Endodermal cell (in vitro differentiated cells): ENCODE measurements at regions not wholly inside any gene's neighbourhood (a gene's known extent, or its start where the extent isn't known, plus 50 kb on each side); places are given as distances from the start of the nearest gene placed in this dataset.

Source experiments
- DNase-seq: peaks from one replicate; pipeline ENCODE4 v3.0.0-alpha.2; 2017
- H3K27ac ChIP-seq: 2 replicates; pipeline ENCODE4 v1.5.1; 2013; ENCODE audit warnings: mild to moderate bottlenecking, low read depth, low read length, moderate library complexity
- H3K27me3 ChIP-seq: 2 replicates; pipeline ENCODE4 v1.6.1; 2013; ENCODE audit warnings: mild to moderate bottlenecking, low read length, moderate library complexity; ENCODE audit not compliant: insufficient read depth, control insufficient read depth, poor library complexity, severe bottlenecking
- H3K36me3 ChIP-seq: 2 replicates; pipeline ENCODE4 v1.7.0; 2013; ENCODE audit warnings: mild to moderate bottlenecking, low read length, moderate library complexity; ENCODE audit not compliant: control insufficient read depth, insufficient read depth
- H3K4me1 ChIP-seq: one replicate; pipeline ENCODE4 v1.7.0; 2013; ENCODE audit warnings: low read length; ENCODE audit not compliant: control insufficient read depth, insufficient read depth
- H3K4me3 ChIP-seq: 2 replicates; pipeline ENCODE4 v1.5.1; 2013; ENCODE audit warnings: mild to moderate bottlenecking, low read length, moderate library complexity
- H3K9ac ChIP-seq: 2 replicates; pipeline ENCODE4 v1.6.1; 2013; ENCODE audit warnings: mild to moderate bottlenecking, low read length, moderate library complexity; ENCODE audit not compliant: poor library complexity, severe bottlenecking; ENCODE audit errors: extremely low read depth
- H3K9me3 ChIP-seq: 2 replicates; pipeline ENCODE4 v1.6.1; 2013; ENCODE audit warnings: mild to moderate bottlenecking, low read length, moderate library complexity; ENCODE audit not compliant: control insufficient read depth
- H3K27ac Mint-ChIP-seq: 2 replicates; pipeline ENCODE4 v1.8.0; 2020; ENCODE audit warnings: mixed read lengths
- H3K27me3 Mint-ChIP-seq: 2 replicates; pipeline ENCODE4 v1.8.0; 2021; ENCODE audit warnings: mild to moderate bottlenecking, mixed read lengths; ENCODE audit not compliant: insufficient read depth
- H3K36me3 Mint-ChIP-seq: 2 replicates; pipeline ENCODE4 v1.8.0; 2020; ENCODE audit warnings: low read depth, mixed read lengths
- H3K4me1 Mint-ChIP-seq: 2 replicates; pipeline ENCODE4 v1.8.0; 2020; ENCODE audit warnings: mixed read lengths
- H3K4me3 Mint-ChIP-seq: 2 replicates; pipeline ENCODE4 v1.8.0; 2020; ENCODE audit warnings: mild to moderate bottlenecking, moderate library complexity, mixed read lengths
- H3K9me3 Mint-ChIP-seq: 2 replicates; pipeline ENCODE4 v1.8.0; 2020; ENCODE audit warnings: mild to moderate bottlenecking, mixed read lengths
- CTCF ChIP-seq: fragments of 200-600 bp; sonication (generic); conservative IDR thresholded peaks from 2 replicates; pipeline ENCODE4 v1.5.0; 2021; ENCODE audit warnings: antibody characterized with exemption, mild to moderate bottlenecking
- WGBS, 2 experiments: methylation state at CpG; one replicate each; pipeline versions ENCODE4 v1.1.5 to v1.1.7; 2013; ENCODE audit warnings: missing lambda C conversion rate in 2 of 2, mixed read lengths in 1 of 2; ENCODE audit not compliant: insufficient coverage in 1 of 2, insufficient read length in 1 of 2; 5-methylcytosine and 5-hydroxymethylcytosine counted together

GRCh38 chrX:6734844-6735634 is 200.1 kb upstream of the VCX3A start:
- Mint-ChIP-seq H3K27me3 (no peaks in the 10 kb centered on the region), H3K36me3 (no peaks in the 10 kb centered on the region), H3K4me1 (no peaks in the 10 kb centered on the region), H3K9me3 (no peaks in the 10 kb centered on the region), H3K4me3 (no peak overlapping the region), H3K27ac (no peak overlapping the region)
- Histone ChIP-seq H3K27me3 (no peaks in the 10 kb centered on the region), H3K9me3 (no peaks in the 10 kb centered on the region), H3K27ac (no peak overlapping the region), H3K4me1 (no peaks in the 10 kb centered on the region), H3K9ac (no peak overlapping the region), H3K36me3 (no peaks in the 10 kb centered on the region), H3K4me3 (no peak overlapping the region)
- no peak for TF ChIP-seq CTCF
- 95% methylated on average over 4 of the region's 6 CpGs; no CpG with 5 or more reads in 1 of the 2 experiments for WGBS, 2 experiments
- no peak for DNase-seq

- TF ChIP-seq CTCF = no peak
- WGBS, 2 experiments = 88% methylated on average over 1 of the region's 1 CpG; no CpG with 5 or more reads in 1 of the 2 experiments
Observed at GRCh38 chrX:6732101-6732500, 197.2 kb upstream of the VCX3A start.

GRCh38 chrX:6729626-6730025 is 194.7 kb upstream of the VCX3A start:
- Mint-ChIP-seq H3K36me3 (no peaks in the 10 kb centered on the region), H3K27ac (peak overlapping the region; percentile 52), H3K9me3 (no peaks in the 10 kb centered on the region), H3K4me3 (no peak overlapping the region), H3K27me3 (no peaks in the 10 kb centered on the region), H3K4me1 (peaks cover 9% of the 10 kb centered on the region)
- no peak for TF ChIP-seq CTCF
- Histone ChIP-seq H3K27me3 (no peaks in the 10 kb centered on the region), H3K4me3 (no peak overlapping the region), H3K9ac (no peak overlapping the region), H3K9me3 (no peaks in the 10 kb centered on the region), H3K4me1 (no peaks in the 10 kb centered on the region), H3K27ac (no peak overlapping the region), H3K36me3 (no peaks in the 10 kb centered on the region)
- DNase-seq = no peak
- WGBS, 2 experiments = 83 to 89% methylated on average over 4 to 9 of the region's 9 CpGs

More at GRCh38 chrX:6732101-6732500, 197.2 kb upstream of the VCX3A start:
- H3K9me3 Mint-ChIP-seq = no peaks in the 10 kb centered on the region
- peaks cover 6% of the 10 kb centered on the region for H3K4me1 Mint-ChIP-seq
- DNase-seq = no peak
- no peaks in the 10 kb centered on the region for H3K4me1 ChIP-seq
- H3K4me3 Mint-ChIP-seq = no peak overlapping the region
- no peaks in the 10 kb centered on the region for H3K9me3 ChIP-seq
- no peak overlapping the region for H3K4me3 ChIP-seq
- H3K27me3 ChIP-seq = no peaks in the 10 kb centered on the region
- no peak overlapping the region for H3K27ac ChIP-seq
- H3K27ac Mint-ChIP-seq = no peak overlapping the region
- H3K9ac ChIP-seq = no peak overlapping the region
- no peaks in the 10 kb centered on the region for H3K36me3 ChIP-seq
- no peaks in the 10 kb centered on the region for H3K36me3 Mint-ChIP-seq
- H3K27me3 Mint-ChIP-seq = no peaks in the 10 kb centered on the region
